Keratinocyte (primary cell): ENCODE measurements at regions not wholly inside any gene's neighbourhood (a gene's known extent, or its start where the extent isn't known, plus 50 kb on each side); places are given as distances from the start of the nearest gene placed in this dataset.

Source experiments
- DNase-seq: peaks from one replicate; pipeline ENCODE4 v3.0.0-alpha.2; 2011; ENCODE audit warnings: low read depth, missing footprints, low spot score
- FAIRE-seq: peaks from 2 replicates; lab custom pipeline; 2011; peaks lifted over from hg19 to GRCh38; lab: Jason Lieb, UNC
- H2AFZ ChIP-seq: 2 replicates; pipeline ENCODE4 v1.6.0; 2012; ENCODE audit warnings: low read length, control low read depth, inconsistent platforms; ENCODE audit not compliant: control insufficient read depth
- H3K27ac ChIP-seq: 2 replicates; pipeline ENCODE4 v1.5.1; 2011; ENCODE audit warnings: low read length; ENCODE audit not compliant: control insufficient read depth, insufficient read depth
- H3K27me3 ChIP-seq: 3 replicates; pipeline ENCODE4 v1.6.0; 2011; ENCODE audit warnings: low read length; ENCODE audit not compliant: control insufficient read depth, insufficient read depth; ENCODE audit errors: extremely low read depth
- H3K36me3 ChIP-seq, 2 experiments: 2 replicates in 1 of 2; 3 replicates in 1 of 2; pipeline ENCODE4 v1.5.1; 2011; ENCODE audit warnings: low read length in 2 of 2, mild to moderate bottlenecking in 1 of 2; ENCODE audit not compliant: control insufficient read depth in 2 of 2, insufficient read depth in 2 of 2; ENCODE audit errors: extremely low read depth in 1 of 2
- H3K4me1 ChIP-seq: 3 replicates; pipeline ENCODE4 v1.5.1; 2011; ENCODE audit warnings: low read length; ENCODE audit not compliant: control insufficient read depth, insufficient read depth; ENCODE audit errors: extremely low read depth
- H3K4me2 ChIP-seq: 3 replicates; pipeline ENCODE4 v1.6.0; 2011; ENCODE audit warnings: low read depth, low read length; ENCODE audit not compliant: control insufficient read depth, insufficient read depth; ENCODE audit errors: extremely low read depth
- H3K4me3 ChIP-seq, 3 experiments: fragments of 200-600 bp in 1 of 3; sonication (generic) in 1 of 3; 2 replicates in 2 of 3; 3 replicates in 1 of 3; pipeline ENCODE4 v1.5.1; 2011 to 2016; ENCODE audit warnings: low read length in 3 of 3, mild to moderate bottlenecking in 3 of 3, control low read depth in 2 of 3, inconsistent platforms in 1 of 3, low read depth in 1 of 3, mixed read lengths in 1 of 3, mixed run types in 1 of 3, moderate library complexity in 1 of 3; ENCODE audit not compliant: control insufficient read depth in 2 of 3, insufficient read depth in 2 of 3; ENCODE audit errors: extremely low read depth in 1 of 3
- H3K79me2 ChIP-seq: 2 replicates; pipeline ENCODE4 v1.6.0; 2012; ENCODE audit warnings: low read length; ENCODE audit not compliant: control insufficient read depth, insufficient read depth
- H3K9ac ChIP-seq: 3 replicates; pipeline ENCODE4 v1.6.0; 2011; ENCODE audit warnings: low read length; ENCODE audit not compliant: control insufficient read depth, insufficient read depth; ENCODE audit errors: extremely low read depth
- H3K9me1 ChIP-seq: 3 replicates; pipeline ENCODE4 v1.6.0; 2011; ENCODE audit warnings: low read length; ENCODE audit not compliant: control insufficient read depth, insufficient read depth; ENCODE audit errors: extremely low read depth
- H3K9me3 ChIP-seq: 2 replicates; pipeline ENCODE4 v1.5.1; 2012; ENCODE audit warnings: low read depth, low read length; ENCODE audit not compliant: control insufficient read depth
- H4K20me1 ChIP-seq: 3 replicates; pipeline ENCODE4 v1.6.0; 2011; ENCODE audit warnings: low read length; ENCODE audit not compliant: control insufficient read depth, insufficient read depth; ENCODE audit errors: extremely low read depth
- EZH2 ChIP-seq: IDR thresholded peaks from one replicate; pipeline ENCODE4 v1.6.1; 2012; ENCODE audit warnings: inconsistent platforms, mild to moderate bottlenecking, low read length, moderate library complexity
- dilution Hi-C: fragments of 300-500 bp; cut with MboI; formaldehyde crosslinking; loops from one replicate; pipeline ENCODE4 v1.7.0; 2020; ENCODE audit warnings: low sequenced_read_pairs; ENCODE audit not compliant: extremely low pct_ligation_motif_present
- TF ChIP-seq, protein P1 (sequence below), 3 experiments: IDR thresholded peaks in 1 of 3; conservative IDR thresholded peaks in 1 of 3; optimal IDR thresholded peaks in 1 of 3; 2 replicates in 2 of 3; 3 replicates in 1 of 3; pipeline versions ENCODE3 to v1.5.1; 2011; ENCODE audit warnings: low read length in 3 of 3, mild to moderate bottlenecking in 3 of 3, moderate library complexity in 2 of 3, control low read depth in 1 of 3, inconsistent platforms in 1 of 3; ENCODE audit not compliant: insufficient read depth in 2 of 3; ENCODE audit errors: extremely low read depth in 1 of 3

DNA sequence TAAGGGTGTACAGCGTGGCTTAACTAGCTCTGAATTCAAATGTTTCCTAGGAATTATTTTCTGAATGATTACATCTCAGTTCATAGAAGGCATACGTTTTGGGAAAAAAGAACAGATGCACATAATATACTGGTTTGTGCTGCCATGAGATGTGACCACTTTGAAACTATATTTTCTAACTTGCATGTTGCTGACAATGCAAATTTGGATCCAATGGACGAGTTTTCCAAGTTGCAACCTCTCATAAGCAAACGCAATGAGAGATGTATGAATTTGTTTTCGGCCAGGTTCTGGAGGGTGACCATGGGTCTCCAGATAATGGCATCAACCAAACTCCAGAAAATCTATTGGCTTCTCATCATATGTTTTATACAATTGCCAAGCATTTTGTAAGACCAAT, 1445.4 kb downstream of the AACS start:
- Histone ChIP-seq H3K4me2 (no peak overlapping the region), H3K9me1 (no peaks in the 10 kb centered on the region), H3K9ac (no peak overlapping the region), H4K20me1 (no peaks in the 10 kb centered on the region), H3K79me2 (no peaks in the 10 kb centered on the region), H3K9me3 (no peaks in the 10 kb centered on the region), H3K27me3 (no peaks in the 10 kb centered on the region), H3K4me3 (no peak overlapping the region), H3K4me1 (no peaks in the 10 kb centered on the region), H3K36me3 (no peaks in the 10 kb centered on the region), H3K27ac (no peak overlapping the region), H2AFZ (no peak overlapping the region)
- FAIRE-seq = no peak
- TF ChIP-seq, protein P1, sequence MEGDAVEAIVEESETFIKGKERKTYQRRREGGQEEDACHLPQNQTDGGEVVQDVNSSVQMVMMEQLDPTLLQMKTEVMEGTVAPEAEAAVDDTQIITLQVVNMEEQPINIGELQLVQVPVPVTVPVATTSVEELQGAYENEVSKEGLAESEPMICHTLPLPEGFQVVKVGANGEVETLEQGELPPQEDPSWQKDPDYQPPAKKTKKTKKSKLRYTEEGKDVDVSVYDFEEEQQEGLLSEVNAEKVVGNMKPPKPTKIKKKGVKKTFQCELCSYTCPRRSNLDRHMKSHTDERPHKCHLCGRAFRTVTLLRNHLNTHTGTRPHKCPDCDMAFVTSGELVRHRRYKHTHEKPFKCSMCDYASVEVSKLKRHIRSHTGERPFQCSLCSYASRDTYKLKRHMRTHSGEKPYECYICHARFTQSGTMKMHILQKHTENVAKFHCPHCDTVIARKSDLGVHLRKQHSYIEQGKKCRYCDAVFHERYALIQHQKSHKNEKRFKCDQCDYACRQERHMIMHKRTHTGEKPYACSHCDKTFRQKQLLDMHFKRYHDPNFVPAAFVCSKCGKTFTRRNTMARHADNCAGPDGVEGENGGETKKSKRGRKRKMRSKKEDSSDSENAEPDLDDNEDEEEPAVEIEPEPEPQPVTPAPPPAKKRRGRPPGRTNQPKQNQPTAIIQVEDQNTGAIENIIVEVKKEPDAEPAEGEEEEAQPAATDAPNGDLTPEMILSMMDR (optimal IDR thresholded peaks at IDR 0.05 in 1 of 3, IDR thresholded peaks at IDR 0.05 in 1 of 3, conservative IDR thresholded peaks at IDR 0.05 in 1 of 3; ENCODE audit: extremely low read depth in 1 of 3, insufficient read depth in 2 of 3, low read length in 3 of 3) = no peak
- no peak for TF ChIP-seq EZH2
- DNase-seq = no peak
- dilution Hi-C loops = no loop called here

DNA sequence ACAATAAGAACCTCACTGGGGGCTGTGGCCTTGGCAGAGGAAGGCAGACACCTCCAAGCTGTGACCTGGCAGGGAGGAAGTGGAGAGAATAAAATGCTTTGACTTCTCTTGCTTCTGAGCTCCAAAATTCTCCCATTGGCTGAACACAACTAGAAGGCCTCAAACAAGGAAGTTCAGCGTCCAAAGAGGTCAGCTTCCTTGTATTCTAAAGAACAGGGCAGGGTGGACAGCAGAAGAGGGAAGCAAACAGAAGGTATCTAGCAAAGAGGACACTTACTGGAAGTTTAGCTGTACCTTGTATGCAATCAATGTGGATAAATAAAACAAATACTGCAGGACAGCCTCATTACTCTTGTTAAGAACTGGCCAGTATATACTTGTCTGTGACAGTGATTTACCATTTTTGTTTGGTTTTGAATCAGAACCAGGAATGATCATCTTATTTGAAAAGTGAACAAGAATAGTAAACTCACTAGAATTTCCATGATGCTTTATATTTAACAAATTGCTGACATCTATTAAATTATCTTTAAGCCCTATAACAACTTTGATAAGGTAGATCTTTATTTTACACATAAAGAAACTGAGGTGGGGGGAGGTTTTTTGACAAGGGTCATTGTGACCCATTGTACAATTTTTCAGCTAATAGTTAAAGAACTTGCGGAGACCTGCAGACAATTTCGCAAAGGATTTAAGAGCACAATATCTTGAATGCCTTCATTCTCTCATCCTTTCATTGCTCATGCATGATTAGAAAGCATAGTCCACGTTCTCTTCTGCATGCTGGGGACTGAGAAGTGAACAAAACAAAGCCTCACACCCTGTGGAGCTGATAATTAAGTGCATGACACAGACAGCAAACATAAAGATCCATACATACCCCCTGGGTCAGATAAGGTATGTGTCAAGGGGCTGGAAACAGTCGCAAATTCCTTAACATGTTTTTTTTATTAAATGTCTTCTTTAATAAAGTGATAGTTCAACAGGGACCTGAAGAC, 1448.0 kb downstream of the AACS start:
- Histone ChIP-seq H3K9me1 (no peaks in the 10 kb centered on the region), H2AFZ (no peak overlapping the region), H3K4me1 (no peaks in the 10 kb centered on the region), H3K4me3 (no peak overlapping the region), H3K27me3 (no peaks in the 10 kb centered on the region), H3K36me3 (no peaks in the 10 kb centered on the region), H4K20me1 (no peaks in the 10 kb centered on the region), H3K4me2 (no peak overlapping the region), H3K9ac (no peak overlapping the region), H3K79me2 (no peaks in the 10 kb centered on the region), H3K9me3 (no peaks in the 10 kb centered on the region), H3K27ac (no peak overlapping the region)
- dilution Hi-C loops = no loop called here
- TF ChIP-seq, protein P1 (optimal IDR thresholded peaks at IDR 0.05 in 1 of 3, IDR thresholded peaks at IDR 0.05 in 1 of 3, conservative IDR thresholded peaks at IDR 0.05 in 1 of 3; ENCODE audit: extremely low read depth in 1 of 3, insufficient read depth in 2 of 3, low read length in 3 of 3) = no peak
- TF ChIP-seq EZH2 = no peak
- DNase-seq (no peak), FAIRE-seq (no peak)
